H1 (cell line): ENCODE measurements at regions not wholly inside any gene's neighbourhood (a gene's known extent, or its start where the extent isn't known, plus 50 kb on each side); places are given as distances from the start of the nearest gene placed in this dataset.

Experiments
- CTCF ChIA-PET: fragments of 300-600 bp; sonication (Branson Sonifier 250); formaldehyde crosslinking; loops from one replicate; lab custom pipeline; 2021; ENCODE audit not compliant: partially characterized antibody; lab: Charles Lee
- POLR2A ChIA-PET: fragments of 300-600 bp; sonication (Branson Sonifier 250); formaldehyde crosslinking; loops from one replicate; lab custom pipeline; 2021; ENCODE audit warnings: inconsistent platforms; ENCODE audit not compliant: partially characterized antibody; lab: Charles Lee
- DNase-seq, 2 experiments: peaks; one replicate each; pipeline versions ENCODE4 v3.0.0 to v3.0.0-alpha.2; 2010 to 2022; ENCODE audit warnings: low spot score in 2 of 2, low read depth in 1 of 2, mixed read lengths in 1 of 2
- FAIRE-seq: peaks from 2 replicates; lab custom pipeline; 2011; peaks lifted over from hg19 to GRCh38; lab: Jason Lieb, UNC
- H2AFZ ChIP-seq: 2 replicates; pipeline ENCODE4 v1.8.1; 2012; ENCODE audit warnings: low read length, inconsistent platforms
- H2AK5ac ChIP-seq: 2 replicates; pipeline ENCODE4 v1.6.1; 2013; ENCODE audit warnings: low read depth, low read length
- H2BK120ac ChIP-seq: replicated peaks from 2 replicates; pipeline ENCODE3; 2013; ENCODE audit warnings: low read depth, low read length, inconsistent platforms
- H2BK12ac ChIP-seq: 2 replicates; pipeline ENCODE4 v1.6.1; 2013; ENCODE audit warnings: low read depth, low read length
- H2BK15ac ChIP-seq: 2 replicates; pipeline ENCODE4 v1.6.1; 2013; ENCODE audit warnings: low read length
- H2BK20ac ChIP-seq: 2 replicates; pipeline ENCODE4 v1.6.1; 2013; ENCODE audit warnings: low read length
- H2BK5ac ChIP-seq: 2 replicates; pipeline ENCODE4 v1.6.1; 2013; ENCODE audit warnings: low read depth, low read length
- H3K14ac ChIP-seq: 2 replicates; pipeline ENCODE4 v1.6.1; 2013; ENCODE audit warnings: inconsistent platforms; ENCODE audit not compliant: insufficient read length
- H3K18ac ChIP-seq: 2 replicates; pipeline ENCODE4 v1.6.1; 2013; ENCODE audit warnings: low read length; ENCODE audit errors: extremely low read depth
- H3K23ac ChIP-seq: 2 replicates; pipeline ENCODE4 v1.6.1; 2013; ENCODE audit warnings: inconsistent platforms; ENCODE audit not compliant: insufficient read length
- H3K23me2 ChIP-seq: 2 replicates; pipeline ENCODE4 v1.6.1; 2013; ENCODE audit warnings: low read depth, low read length
- H3K27ac ChIP-seq: 2 replicates; pipeline ENCODE4 v1.6.1; 2011; ENCODE audit warnings: low read depth, low read length, inconsistent platforms
- H3K27me3 ChIP-seq, 4 experiments: replicated peaks in 1 of 4; 1 replicate in 1 of 4; 2 replicates in 3 of 4; pipeline versions ENCODE4 v1.6.1 to v1.8.1; 2011 to 2013; ENCODE audit warnings: low read length in 3 of 4, mild to moderate bottlenecking in 3 of 4, inconsistent platforms in 2 of 4, mixed read lengths in 2 of 4, moderate library complexity in 1 of 4; ENCODE audit not compliant: control insufficient read depth in 3 of 4, insufficient read depth in 3 of 4; ENCODE audit errors: extremely low read depth in 1 of 4
- H3K36me3 ChIP-seq, 4 experiments: 2 replicates each; pipeline versions ENCODE4 v1.6.1 to v1.8.1; 2011 to 2013; ENCODE audit warnings: mild to moderate bottlenecking in 4 of 4, low read length in 3 of 4, moderate library complexity in 2 of 4, control low read depth in 1 of 4, inconsistent platforms in 1 of 4; ENCODE audit not compliant: insufficient read depth in 4 of 4, control insufficient read depth in 2 of 4
- H3K4ac ChIP-seq: replicated peaks from 2 replicates; pipeline ENCODE3; 2013; ENCODE audit warnings: low read length, low read depth, mixed read lengths, inconsistent platforms; ENCODE audit not compliant: insufficient read length
- H3K4me1 ChIP-seq, 4 experiments: replicated peaks in 1 of 4; 1 replicate in 1 of 4; 2 replicates in 3 of 4; pipeline versions ENCODE4 v1.6.1 to v1.8.1; 2011 to 2013; ENCODE audit warnings: low read length in 3 of 4, inconsistent platforms in 2 of 4, mixed read lengths in 1 of 4; ENCODE audit not compliant: insufficient read depth in 4 of 4, control insufficient read depth in 3 of 4
- H3K4me2 ChIP-seq, 2 experiments: 2 replicates each; pipeline versions ENCODE4 v1.6.1 to v1.8.1; 2011 to 2013; ENCODE audit warnings: low read depth in 2 of 2, low read length in 2 of 2, control low read depth in 1 of 2, inconsistent platforms in 1 of 2, mild to moderate bottlenecking in 1 of 2; ENCODE audit not compliant: insufficient read depth in 1 of 2
- H3K4me3 ChIP-seq, 4 experiments: fragments of 200-600, 300-600 bp in 1 of 4; sonication (generic), shearing (Covaris generic), sonication (Bioruptor Twin) in 1 of 4; 2 replicates each; pipeline versions ENCODE4 v1.5.1 to v1.8.1; 2011 to 2016; ENCODE audit warnings: low read length in 4 of 4, low read depth in 3 of 4, control low read depth in 2 of 4, inconsistent platforms in 2 of 4, mild to moderate bottlenecking in 2 of 4, mixed read lengths in 1 of 4, moderate library complexity in 1 of 4; ENCODE audit not compliant: insufficient read depth in 2 of 4; ENCODE audit errors: extremely low read depth in 1 of 4
- H3K56ac ChIP-seq: replicated peaks from 2 replicates; pipeline ENCODE3; 2013; ENCODE audit warnings: low read depth, mild to moderate bottlenecking, mixed read lengths, low read length, inconsistent platforms; ENCODE audit not compliant: insufficient read length
- H3K79me1 ChIP-seq: 2 replicates; pipeline ENCODE4 v1.6.1; 2013; ENCODE audit warnings: low read depth, low read length, control low read depth
- H3K79me2 ChIP-seq, 2 experiments: 2 replicates each; pipeline versions ENCODE4 v1.6.1 to v1.8.1; 2012 to 2013; ENCODE audit warnings: low read length in 2 of 2, mild to moderate bottlenecking in 2 of 2, inconsistent platforms in 1 of 2; ENCODE audit not compliant: insufficient read depth in 2 of 2, control insufficient read depth in 1 of 2
- H3K9ac ChIP-seq, 4 experiments: replicated peaks in 1 of 4; 1 replicate in 1 of 4; 2 replicates in 3 of 4; pipeline versions ENCODE4 v1.6.1 to v1.8.1; 2011 to 2013; ENCODE audit warnings: low read depth in 3 of 4, low read length in 3 of 4, control low read depth in 2 of 4, mild to moderate bottlenecking in 2 of 4, moderate library complexity in 2 of 4, inconsistent platforms in 1 of 4; ENCODE audit errors: extremely low read depth in 1 of 4
- H3K9me3 ChIP-seq, 2 experiments: 2 replicates each; pipeline versions ENCODE4 v1.6.1 to v1.8.1; 2012 to 2013; ENCODE audit warnings: mild to moderate bottlenecking in 2 of 2, moderate library complexity in 2 of 2, control low read depth in 1 of 2, inconsistent platforms in 1 of 2, low read depth in 1 of 2, low read length in 1 of 2, mixed read lengths in 1 of 2; ENCODE audit not compliant: insufficient read depth in 2 of 2
- H4K20me1 ChIP-seq, 2 experiments: replicated peaks in 1 of 2; 2 replicates each; pipeline versions ENCODE3 to v1.8.1; 2011 to 2013; ENCODE audit warnings: inconsistent platforms in 2 of 2, low read length in 2 of 2, mild to moderate bottlenecking in 1 of 2; ENCODE audit not compliant: insufficient read depth in 2 of 2, control insufficient read depth in 1 of 2
- H4K5ac ChIP-seq: 2 replicates; pipeline ENCODE4 v1.6.1; 2013; ENCODE audit warnings: low read length, low read depth, mixed read lengths, inconsistent platforms; ENCODE audit not compliant: insufficient read length
- H4K8ac ChIP-seq: 2 replicates; pipeline ENCODE4 v1.8.0; 2013; ENCODE audit warnings: mild to moderate bottlenecking, moderate library complexity, low read length, inconsistent platforms; ENCODE audit not compliant: insufficient read depth; ENCODE audit errors: extremely low read depth
- H4K91ac ChIP-seq: replicated peaks from 2 replicates; pipeline ENCODE3; 2013; ENCODE audit warnings: low read length, mixed read lengths, inconsistent platforms; ENCODE audit not compliant: insufficient read length
- JUND ChIP-seq: IDR thresholded peaks from 2 replicates; pipeline ENCODE4 v1.6.1; 2011; ENCODE audit warnings: mild to moderate bottlenecking, improper control_type of control experiment, low read length
- RAD21 ChIP-seq, 2 experiments: IDR thresholded peaks in 1 of 2; conservative IDR thresholded peaks in 1 of 2; 2 replicates each; pipeline ENCODE4 v1.6.1; 2011; ENCODE audit warnings: low read depth in 2 of 2, low read length in 2 of 2, improper control_type of control experiment in 1 of 2, inconsistent platforms in 1 of 2, mild to moderate bottlenecking in 1 of 2, moderate library complexity in 1 of 2
- WGBS, 2 experiments: shearing (Covaris generic) in 1 of 2; methylation state at CpG; one replicate each; pipeline versions ENCODE4 v1.1.6 to v1.1.7; 2013 to 2015; ENCODE audit warnings: low lambda C conversion rate in 2 of 2, mixed read lengths in 2 of 2, inconsistent platforms in 1 of 2, low coverage in 1 of 2, missing lambda C conversion rate in 1 of 2; ENCODE audit not compliant: insufficient replicate concordance in 2 of 2, insufficient coverage in 1 of 2, insufficient read length in 1 of 2; ENCODE audit errors: extremely low coverage in 1 of 2, missing lambda C conversion rate in 1 of 2; 5-methylcytosine and 5-hydroxymethylcytosine counted together
- TF ChIP-seq, protein P1 (sequence below), 3 experiments: IDR thresholded peaks; 1 replicate in 2 of 3; 2 replicates in 1 of 3; pipeline versions ENCODE4 v1.5.1 to v1.6.1; 2011; ENCODE audit warnings: low read length in 3 of 3, mild to moderate bottlenecking in 3 of 3, inconsistent platforms in 2 of 3, low read depth in 1 of 3, moderate library complexity in 1 of 3; ENCODE audit not compliant: insufficient read depth in 1 of 3; ENCODE audit errors: control extremely low read depth in 1 of 3

DNA sequence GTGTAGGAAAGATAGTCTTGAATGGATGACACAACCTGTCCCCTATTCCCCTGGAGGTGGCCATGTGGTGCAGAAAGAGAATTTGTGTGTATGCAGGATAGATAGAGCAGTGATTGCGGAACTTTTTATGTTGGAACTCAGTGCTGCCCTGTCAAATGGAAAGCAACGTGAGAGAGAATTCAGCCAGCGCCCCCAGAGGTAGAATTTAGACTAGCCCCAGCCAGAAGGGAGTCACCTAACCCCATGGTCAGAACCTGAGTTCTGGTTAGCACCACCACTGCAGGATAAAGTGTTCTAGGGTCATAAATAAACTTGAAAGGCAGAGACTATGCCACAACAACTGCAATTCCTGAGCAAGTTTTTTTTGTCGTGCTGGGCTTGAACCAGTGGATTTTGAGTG lies 152.9 kb upstream of the GRIA4 start:
- Histone ChIP-seq H3K23me2 (no peaks in the 10 kb centered on the region), H2BK20ac (no peak overlapping the region), H2BK5ac (no peak overlapping the region), H4K20me1 (no peaks in the 10 kb centered on the region), H3K9me3 (no peaks in the 10 kb centered on the region), H3K23ac (no peak overlapping the region), H3K36me3 (no peaks in the 10 kb centered on the region), H3K4ac (no peak overlapping the region), H3K4me2 (no peak overlapping the region), H3K27me3 (no peaks in the 10 kb centered on the region), H4K91ac (no peak overlapping the region), H2BK15ac (no peak overlapping the region), H3K4me1 (no peaks in the 10 kb centered on the region), H3K79me1 (no peaks in the 10 kb centered on the region), H2BK120ac (no peak overlapping the region), H3K79me2 (no peaks in the 10 kb centered on the region), H3K4me3 (no peak overlapping the region), H4K5ac (no peak overlapping the region), H3K18ac (no peak overlapping the region), H3K14ac (no peak overlapping the region), H3K9ac (no peak overlapping the region), H3K27ac (no peak overlapping the region), H4K8ac (no peak overlapping the region), H2BK12ac (no peak overlapping the region), H3K56ac (no peak overlapping the region), H2AK5ac (no peak overlapping the region), H2AFZ (peak overlapping the region; percentile 93; the same call in 1 of the 2 replicates)
- 66% methylated on average over 4 of the region's 4 CpGs; no CpG with 5 or more reads in 1 of the 2 experiments for WGBS, 2 experiments
- TF ChIP-seq RAD21 (IDR thresholded peaks at IDR 0.05 in 1 of 2, conservative IDR thresholded peaks at IDR 0.05 in 1 of 2; ENCODE audit: low read depth in 2 of 2, low read length in 2 of 2) (peak; percentile 39 to 64), JUND (no peak)
- TF ChIP-seq, protein P1, sequence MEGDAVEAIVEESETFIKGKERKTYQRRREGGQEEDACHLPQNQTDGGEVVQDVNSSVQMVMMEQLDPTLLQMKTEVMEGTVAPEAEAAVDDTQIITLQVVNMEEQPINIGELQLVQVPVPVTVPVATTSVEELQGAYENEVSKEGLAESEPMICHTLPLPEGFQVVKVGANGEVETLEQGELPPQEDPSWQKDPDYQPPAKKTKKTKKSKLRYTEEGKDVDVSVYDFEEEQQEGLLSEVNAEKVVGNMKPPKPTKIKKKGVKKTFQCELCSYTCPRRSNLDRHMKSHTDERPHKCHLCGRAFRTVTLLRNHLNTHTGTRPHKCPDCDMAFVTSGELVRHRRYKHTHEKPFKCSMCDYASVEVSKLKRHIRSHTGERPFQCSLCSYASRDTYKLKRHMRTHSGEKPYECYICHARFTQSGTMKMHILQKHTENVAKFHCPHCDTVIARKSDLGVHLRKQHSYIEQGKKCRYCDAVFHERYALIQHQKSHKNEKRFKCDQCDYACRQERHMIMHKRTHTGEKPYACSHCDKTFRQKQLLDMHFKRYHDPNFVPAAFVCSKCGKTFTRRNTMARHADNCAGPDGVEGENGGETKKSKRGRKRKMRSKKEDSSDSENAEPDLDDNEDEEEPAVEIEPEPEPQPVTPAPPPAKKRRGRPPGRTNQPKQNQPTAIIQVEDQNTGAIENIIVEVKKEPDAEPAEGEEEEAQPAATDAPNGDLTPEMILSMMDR (IDR thresholded peaks at IDR 0.05; ENCODE audit: control extremely low read depth in 1 of 3, insufficient read depth in 1 of 3, low read depth in 1 of 3, low read length in 3 of 3): peak; percentile 41 to 61 (median 47)
- ChIA-PET POLR2A (no interaction called here), CTCF (interaction anchor here (0.6 to 1.5 kb wide), 12 partner anchors 8 to 1609 kb away, joined by 3 to 4 read pairs (median 3); no protein-coding TSS in a partner anchor)
- FAIRE-seq (no peak), DNase-seq (peak in 1 of 2 experiments; percentile 61)
